Breast epithelium (tissue), 3 donors: ENCODE measurements at regions not wholly inside any gene's neighbourhood (a gene's known extent, or its start where the extent isn't known, plus 50 kb on each side); places are given as distances from the start of the nearest gene placed in this dataset.
"Not testable (repeated sequence)": the region's sequence is repeated elsewhere in the genome, so short reads cannot be mapped to it uniquely, and the experiment has no call there.

ENCODE experiments used
- POLR2A ChIP-seq: fragments of 450-650 bp; IDR thresholded peaks from one replicate; pipeline ENCODE4 v1.6.1; 2016; ENCODE audit warnings: antibody characterized with exemption, mild to moderate bottlenecking, moderate library complexity
- POLR2AphosphoS5 ChIP-seq, 3 donors: sonication (generic); formaldehyde crosslinking; IDR thresholded peaks; one replicate each; pipeline ENCODE4 v1.6.1; 2017; ENCODE audit warnings: antibody characterized with exemption in 3 of 3

DNA sequence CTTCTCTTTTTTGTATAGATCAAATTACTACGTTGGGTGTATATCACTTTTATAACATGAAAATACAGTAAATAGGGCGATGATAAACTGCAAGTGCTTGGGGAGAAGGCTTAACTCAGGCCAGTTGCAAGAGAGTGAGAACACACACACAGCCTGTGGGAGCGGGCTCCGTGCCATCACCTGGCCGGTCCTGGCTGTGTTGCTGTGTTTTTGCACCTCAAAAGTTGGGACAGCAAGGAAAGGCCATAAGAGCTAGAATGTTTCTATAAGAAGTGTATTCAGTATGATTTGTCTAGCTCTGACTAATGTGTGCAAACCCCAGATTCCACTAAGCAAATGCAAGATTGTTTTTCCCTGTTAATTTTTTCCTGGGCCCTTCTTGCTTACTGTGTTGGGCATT is 1940.6 kb downstream of the FOXD4L5 start:
- not testable (repeated sequence) for TF ChIP-seq POLR2AphosphoS5 (IDR thresholded peaks at IDR 0.05); POLR2A
